Breast epithelium (tissue), 4 donors: ENCODE measurements at regions not wholly inside any gene's neighbourhood (a gene's known extent, or its start where the extent isn't known, plus 50 kb on each side); places are given as distances from the start of the nearest gene placed in this dataset.

Source experiments
- DNase-seq, 2 donors: peaks; one replicate each; pipeline ENCODE4 v3.0.0-alpha.2; 2019; ENCODE audit warnings: low spot score in 2 of 2
- H3K27ac ChIP-seq, 2 donors: fragments of 200-600 bp; sonication (generic) in 1 of 2; one replicate each; pipeline ENCODE4 v1.5.1; 2016 to 2019; ENCODE audit warnings: mild to moderate bottlenecking in 1 of 2
- H3K27me3 ChIP-seq, 2 donors: fragments of 200-600 bp; sonication (generic) in 1 of 2; one replicate each; pipeline versions ENCODE4 v1.5.1 to v1.6.0; 2017 to 2019; ENCODE audit warnings: control low read depth in 1 of 2, mild to moderate bottlenecking in 1 of 2
- H3K36me3 ChIP-seq: fragments of 200-600 bp; one replicate; pipeline ENCODE4 v1.5.1; 2019
- H3K4me1 ChIP-seq, 2 donors: fragments of 200-600 bp; sonication (generic); one replicate each; pipeline ENCODE4 v1.5.1; 2016 to 2019; ENCODE audit warnings: control low read depth in 1 of 2
- H3K4me3 ChIP-seq, 3 donors: fragments of 200-600 bp; sonication (generic); 1 replicate in 2 of 3; 2 replicates in 1 of 3; pipeline ENCODE4 v1.5.1; 2016 to 2019; ENCODE audit warnings: mild to moderate bottlenecking in 3 of 3, moderate library complexity in 2 of 3
- H3K9me3 ChIP-seq, 2 donors: fragments of 200-600 bp; sonication (generic) in 1 of 2; one replicate each; pipeline ENCODE4 v1.5.1; 2016 to 2019; ENCODE audit warnings: control low read depth in 1 of 2
- CTCF ChIP-seq, 3 donors: fragments of 450-650 bp; IDR thresholded peaks; one replicate each; pipeline ENCODE4 v1.5.1; 2016 to 2017; ENCODE audit warnings: antibody characterized with exemption in 3 of 3, mild to moderate bottlenecking in 3 of 3, moderate library complexity in 3 of 3
- POLR2A ChIP-seq: fragments of 450-650 bp; IDR thresholded peaks from one replicate; pipeline ENCODE4 v1.6.1; 2016; ENCODE audit warnings: antibody characterized with exemption, mild to moderate bottlenecking, moderate library complexity
- POLR2AphosphoS5 ChIP-seq, 3 donors: sonication (generic); formaldehyde crosslinking; IDR thresholded peaks; one replicate each; pipeline ENCODE4 v1.6.1; 2017; ENCODE audit warnings: antibody characterized with exemption in 3 of 3
- intact Hi-C: fragments of 100-400 bp; cut with DNase I; formaldehyde crosslinking; loops from one replicate; pipeline ENCODE4 v1.15.1; 2023; ENCODE audit warnings: low total_unique reads

DNA sequence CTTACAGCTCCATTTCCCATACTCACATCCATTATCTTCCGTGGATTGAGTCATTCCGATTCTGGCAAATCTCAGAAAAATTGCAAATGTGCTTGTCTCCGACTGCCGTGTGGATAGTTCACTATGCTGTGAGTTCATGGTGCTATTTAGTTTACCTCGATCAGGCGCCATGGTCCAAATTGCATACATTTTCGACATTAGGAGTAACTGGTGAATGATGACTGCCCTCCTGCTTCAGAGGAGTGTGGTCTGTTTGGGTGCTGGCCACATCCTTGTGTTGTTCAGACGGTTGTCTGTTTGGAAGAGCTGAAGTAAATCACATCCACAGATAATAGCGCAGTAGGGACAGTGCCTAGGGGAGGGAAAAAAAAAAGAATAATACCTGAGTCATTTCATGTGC is 439.5 kb downstream of the ZNF516 start:
- intact Hi-C loops: no loop called here
- no peak for DNase-seq

DNA sequence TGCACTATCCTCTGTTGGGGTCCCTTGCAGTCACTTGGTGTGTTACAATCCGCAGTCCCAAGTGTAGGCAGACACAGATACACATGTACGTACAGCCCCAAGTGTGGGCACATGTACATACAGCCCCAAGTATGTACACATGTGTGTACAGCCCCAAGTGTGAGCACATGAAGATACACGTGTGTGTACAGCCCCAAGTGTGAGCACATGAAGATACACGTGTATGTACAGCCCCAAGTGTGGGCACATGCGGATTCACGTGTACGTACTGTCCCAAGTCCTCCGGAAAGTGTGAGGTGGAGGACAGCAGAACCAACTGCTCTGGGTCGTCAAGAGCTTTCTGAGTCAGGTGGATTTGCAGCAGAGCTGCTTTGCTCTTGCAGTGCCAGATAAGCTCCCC is 440.0 kb downstream of the ZNF516 start:
- intact Hi-C loops: no loop called here
- Histone ChIP-seq H3K4me3 (no peak overlapping the region), H3K4me1 (no peaks in the 10 kb centered on the region), H3K9me3 (no peaks in the 10 kb centered on the region), H3K27me3 (no peaks in the 10 kb centered on the region), H3K27ac (no peak overlapping the region), H3K36me3 (no peaks in the 10 kb centered on the region)
- DNase-seq: no peak
- TF ChIP-seq POLR2A: no peak
- no peak for TF ChIP-seq CTCF (IDR thresholded peaks at IDR 0.05)
- no peak for TF ChIP-seq POLR2AphosphoS5 (IDR thresholded peaks at IDR 0.05)

More for the DNA sequence above, 439.5 kb downstream of the ZNF516 start:
- H3K36me3 ChIP-seq: no peaks in the 10 kb centered on the region
- no peaks in the 10 kb centered on the region for H3K4me1 ChIP-seq
- no peaks in the 10 kb centered on the region for H3K9me3 ChIP-seq
- TF ChIP-seq POLR2AphosphoS5 (IDR thresholded peaks at IDR 0.05) (no peak), POLR2A (no peak), CTCF (IDR thresholded peaks at IDR 0.05) (no peak)
- H3K27me3 ChIP-seq: no peaks in the 10 kb centered on the region
- H3K27ac ChIP-seq: no peak overlapping the region
- no peak overlapping the region for H3K4me3 ChIP-seq

DNA sequence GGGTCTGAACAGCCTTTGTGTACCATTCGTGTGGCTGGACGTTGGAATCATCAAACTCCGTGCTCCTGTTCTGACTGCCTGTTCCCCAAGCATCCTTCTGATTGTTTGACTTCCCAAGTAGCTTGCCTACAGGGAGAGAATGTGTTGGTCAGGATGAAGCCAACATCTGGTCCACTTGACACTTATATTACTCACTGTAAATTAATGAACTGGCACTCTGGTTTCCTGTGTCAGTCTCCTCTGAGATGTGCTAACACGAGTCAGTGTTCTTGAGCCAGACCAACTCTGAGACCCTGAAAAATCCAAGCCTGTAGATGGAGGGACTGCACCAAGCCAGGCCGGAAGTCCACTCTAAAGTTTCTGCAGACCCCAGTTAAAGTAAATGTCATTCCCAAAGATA is 440.9 kb downstream of the ZNF516 start:
- Histone ChIP-seq H3K27ac (no peak overlapping the region), H3K27me3 (no peaks in the 10 kb centered on the region), H3K4me1 (no peaks in the 10 kb centered on the region), H3K9me3 (no peaks in the 10 kb centered on the region), H3K36me3 (no peaks in the 10 kb centered on the region), H3K4me3 (no peak overlapping the region)
- DNase-seq: no peak
- intact Hi-C loops: no loop called here
- TF ChIP-seq POLR2A: no peak
- TF ChIP-seq POLR2AphosphoS5 (IDR thresholded peaks at IDR 0.05): no peak
- no peak for TF ChIP-seq CTCF (IDR thresholded peaks at IDR 0.05)

GRCh38 chr18:76053551-76053950 is 441.5 kb downstream of the ZNF516 start:
- intact Hi-C loops: no loop called here
- no peaks in the 10 kb centered on the region for H3K27me3 ChIP-seq
- no peaks in the 10 kb centered on the region for H3K9me3 ChIP-seq
- H3K36me3 ChIP-seq: no peaks in the 10 kb centered on the region
- no peak overlapping the region for H3K4me3 ChIP-seq
- H3K27ac ChIP-seq: no peak overlapping the region
- TF ChIP-seq POLR2A (no peak), POLR2AphosphoS5 (IDR thresholded peaks at IDR 0.05) (no peak), CTCF (IDR thresholded peaks at IDR 0.05) (no peak)
- no peaks in the 10 kb centered on the region for H3K4me1 ChIP-seq
- no peak for DNase-seq

DNA sequence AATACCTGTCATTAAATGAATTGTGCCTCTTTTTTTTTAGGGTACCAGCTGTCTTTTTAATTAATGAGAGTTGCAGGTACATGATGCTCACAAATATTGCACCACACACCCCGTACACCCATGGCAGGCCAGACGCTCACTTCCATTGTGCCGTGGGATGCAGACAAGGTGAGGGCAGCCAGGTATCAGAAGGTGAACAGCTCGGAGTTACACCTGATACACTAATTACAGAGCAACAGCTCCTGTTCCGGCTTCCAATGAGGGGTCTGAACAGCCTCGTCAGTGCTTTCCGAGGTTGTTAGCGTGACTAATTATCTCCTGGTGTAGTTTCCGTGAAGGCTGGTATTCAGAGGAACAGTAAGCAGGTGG is 442.8 kb downstream of the ZNF516 start:
- no peak for DNase-seq
- Histone ChIP-seq H3K4me1 (no peaks in the 10 kb centered on the region), H3K9me3 (no peaks in the 10 kb centered on the region), H3K27ac (no peak overlapping the region), H3K4me3 (no peak overlapping the region), H3K27me3 (no peaks in the 10 kb centered on the region), H3K36me3 (no peaks in the 10 kb centered on the region)
- TF ChIP-seq POLR2A: no peak
- TF ChIP-seq CTCF (IDR thresholded peaks at IDR 0.05): no peak
- no peak for TF ChIP-seq POLR2AphosphoS5 (IDR thresholded peaks at IDR 0.05)
- intact Hi-C loops: no loop called here
